Osteoblast (primary cell): ENCODE measurements at regions not wholly inside any gene's neighbourhood (a gene's known extent, or its start where the extent isn't known, plus 50 kb on each side); places are given as distances from the start of the nearest gene placed in this dataset.

Experiments
- DNase-seq: peaks from one replicate; pipeline ENCODE4 v3.0.0; 2011; ENCODE audit warnings: low spot score, mixed read lengths; ENCODE audit not compliant: insufficient read length; ENCODE audit errors: missing footprints
- H2AFZ ChIP-seq: 2 replicates; pipeline ENCODE4 v1.6.0; 2011; ENCODE audit warnings: mild to moderate bottlenecking, low read length
- H3K27ac ChIP-seq: 2 replicates; pipeline ENCODE4 v1.5.1; 2011; ENCODE audit warnings: mild to moderate bottlenecking, low read depth, low read length, moderate library complexity
- H3K27me3 ChIP-seq: 2 replicates; pipeline ENCODE4 v1.6.0; 2012; ENCODE audit warnings: mild to moderate bottlenecking, control low read depth, inconsistent platforms, low read length, moderate library complexity; ENCODE audit not compliant: insufficient read depth
- H3K36me3 ChIP-seq: 2 replicates; pipeline ENCODE4 v1.5.1; 2011; ENCODE audit warnings: mild to moderate bottlenecking, low read length, control low read depth, moderate library complexity; ENCODE audit not compliant: insufficient read depth
- H3K4me1 ChIP-seq: 2 replicates; pipeline ENCODE4 v1.5.1; 2011; ENCODE audit warnings: mild to moderate bottlenecking, low read length, control low read depth, moderate library complexity; ENCODE audit not compliant: insufficient read depth
- H3K4me2 ChIP-seq: 2 replicates; pipeline ENCODE4 v1.6.0; 2011; ENCODE audit warnings: mild to moderate bottlenecking, low read length; ENCODE audit not compliant: insufficient read depth
- H3K4me3 ChIP-seq: fragments of 200-600 bp; sonication (generic); 3 replicates; pipeline ENCODE4 v1.5.1; 2012; ENCODE audit warnings: mild to moderate bottlenecking, low read length, inconsistent platforms; ENCODE audit not compliant: insufficient read depth
- H3K79me2 ChIP-seq: 2 replicates; pipeline ENCODE4 v1.6.0; 2012; ENCODE audit warnings: mild to moderate bottlenecking, low read length, control low read depth, inconsistent platforms; ENCODE audit not compliant: insufficient read depth
- H3K9me3 ChIP-seq: 2 replicates; pipeline ENCODE4 v1.5.1; 2011; ENCODE audit warnings: low read depth, low read length, control low read depth
- H4K20me1 ChIP-seq: 2 replicates; pipeline ENCODE4 v1.6.0; 2012; ENCODE audit warnings: mild to moderate bottlenecking, low read length, control low read depth; ENCODE audit not compliant: insufficient read depth
- TF ChIP-seq, protein P1 (sequence below): IDR thresholded peaks from 2 replicates; pipeline ENCODE4 v1.5.1; 2011; ENCODE audit warnings: mild to moderate bottlenecking, low read depth, low read length, moderate library complexity; ENCODE audit errors: extremely low read depth

DNA sequence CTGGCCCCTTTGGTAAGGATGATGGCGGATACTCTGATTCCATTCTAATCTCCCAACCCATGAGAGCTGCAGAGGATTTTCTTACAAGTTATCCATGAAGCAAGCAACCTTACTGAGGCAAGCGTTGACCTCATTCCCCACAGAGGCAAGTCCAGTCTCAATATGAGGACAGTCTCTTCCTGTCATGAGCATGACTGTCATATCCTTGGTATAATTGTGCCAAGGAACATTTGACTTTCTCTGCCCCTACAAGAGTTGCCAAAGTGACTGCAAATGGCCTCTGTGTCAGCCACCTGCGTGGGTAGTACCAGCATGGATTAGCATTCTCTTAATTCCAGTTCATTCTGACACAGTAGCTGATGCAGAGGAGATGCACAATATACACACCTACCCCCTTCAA, 71.2 kb upstream of the TMEM158 start:
- H3K4me3 ChIP-seq = no peak overlapping the region
- H3K4me2 ChIP-seq = no peak overlapping the region
- H2AFZ ChIP-seq = no peak overlapping the region
- H3K4me1 ChIP-seq = no peaks in the 10 kb centered on the region
- H3K27ac ChIP-seq = no peak overlapping the region
- H3K79me2 ChIP-seq = no peaks in the 10 kb centered on the region
- H3K9me3 ChIP-seq = no peaks in the 10 kb centered on the region
- H3K27me3 ChIP-seq = peaks cover 33% of the 10 kb centered on the region
- TF ChIP-seq, protein P1, sequence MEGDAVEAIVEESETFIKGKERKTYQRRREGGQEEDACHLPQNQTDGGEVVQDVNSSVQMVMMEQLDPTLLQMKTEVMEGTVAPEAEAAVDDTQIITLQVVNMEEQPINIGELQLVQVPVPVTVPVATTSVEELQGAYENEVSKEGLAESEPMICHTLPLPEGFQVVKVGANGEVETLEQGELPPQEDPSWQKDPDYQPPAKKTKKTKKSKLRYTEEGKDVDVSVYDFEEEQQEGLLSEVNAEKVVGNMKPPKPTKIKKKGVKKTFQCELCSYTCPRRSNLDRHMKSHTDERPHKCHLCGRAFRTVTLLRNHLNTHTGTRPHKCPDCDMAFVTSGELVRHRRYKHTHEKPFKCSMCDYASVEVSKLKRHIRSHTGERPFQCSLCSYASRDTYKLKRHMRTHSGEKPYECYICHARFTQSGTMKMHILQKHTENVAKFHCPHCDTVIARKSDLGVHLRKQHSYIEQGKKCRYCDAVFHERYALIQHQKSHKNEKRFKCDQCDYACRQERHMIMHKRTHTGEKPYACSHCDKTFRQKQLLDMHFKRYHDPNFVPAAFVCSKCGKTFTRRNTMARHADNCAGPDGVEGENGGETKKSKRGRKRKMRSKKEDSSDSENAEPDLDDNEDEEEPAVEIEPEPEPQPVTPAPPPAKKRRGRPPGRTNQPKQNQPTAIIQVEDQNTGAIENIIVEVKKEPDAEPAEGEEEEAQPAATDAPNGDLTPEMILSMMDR = no peak
- DNase-seq = no peak
- H4K20me1 ChIP-seq = no peaks in the 10 kb centered on the region
- H3K36me3 ChIP-seq = no peaks in the 10 kb centered on the region

DNA sequence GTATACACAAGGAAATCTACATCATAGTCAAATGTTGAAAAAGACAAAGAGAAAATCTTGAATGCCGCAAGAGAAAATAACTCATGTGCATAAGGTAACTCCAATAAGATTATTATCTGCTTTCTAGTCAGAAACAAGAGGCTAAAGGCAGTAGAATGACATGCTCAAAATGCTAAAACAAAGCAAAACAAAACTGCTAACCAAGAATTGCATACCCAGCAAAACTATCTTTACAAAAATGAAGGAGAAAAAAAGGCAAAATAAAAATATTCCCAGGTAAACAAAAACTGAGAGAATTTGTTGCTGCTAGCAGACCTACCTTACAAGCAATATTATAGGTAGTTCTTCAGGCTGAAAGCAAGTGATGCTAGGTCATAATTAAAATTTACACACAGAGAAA, 76.4 kb upstream of the TMEM158 start:
- peaks cover 23% of the 10 kb centered on the region for H3K27me3 ChIP-seq
- no peaks in the 10 kb centered on the region for H3K79me2 ChIP-seq
- DNase-seq = no peak
- no peak overlapping the region for H2AFZ ChIP-seq
- no peak overlapping the region for H3K4me2 ChIP-seq
- H3K36me3 ChIP-seq = no peaks in the 10 kb centered on the region
- no peaks in the 10 kb centered on the region for H3K4me1 ChIP-seq
- no peak overlapping the region for H3K4me3 ChIP-seq
- TF ChIP-seq, protein P1 = no peak
- no peaks in the 10 kb centered on the region for H3K9me3 ChIP-seq
- no peaks in the 10 kb centered on the region for H4K20me1 ChIP-seq
- no peak overlapping the region for H3K27ac ChIP-seq

DNA sequence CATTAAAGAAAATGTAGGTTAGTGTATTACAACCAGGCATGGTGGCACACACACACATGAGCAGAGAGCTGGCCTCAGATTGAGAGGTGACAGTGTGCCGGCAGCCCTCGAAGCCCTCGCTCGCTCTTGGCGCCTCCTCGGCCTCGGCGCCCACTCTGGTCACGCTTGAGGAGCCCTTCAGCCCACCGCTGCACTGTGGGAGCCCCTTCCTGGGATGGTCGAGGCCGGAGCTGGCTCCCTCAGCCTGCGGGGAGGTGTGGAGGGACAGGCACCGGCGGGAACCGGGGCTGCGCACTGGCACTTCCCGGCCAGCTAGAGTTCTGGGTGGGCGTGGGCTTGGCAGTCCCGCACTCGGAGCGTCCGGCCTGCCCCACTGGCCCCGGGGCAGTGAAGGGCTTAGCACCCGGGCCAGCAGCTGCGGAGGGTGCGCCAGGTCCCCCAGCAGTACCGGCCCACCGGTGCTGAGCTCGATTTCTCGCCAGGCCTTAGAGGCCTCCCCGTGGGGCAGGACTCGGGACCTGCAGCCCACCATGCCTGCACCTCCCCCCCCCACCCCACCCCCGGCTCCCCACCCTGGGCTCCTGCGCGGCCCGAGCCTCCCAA, 80.4 kb upstream of the TMEM158 start:
- Histone ChIP-seq H3K27me3 (peaks cover 18% of the 10 kb centered on the region), H3K4me3 (no peak overlapping the region), H3K27ac (no peak overlapping the region), H3K9me3 (no peaks in the 10 kb centered on the region), H2AFZ (no peak overlapping the region), H3K4me1 (no peaks in the 10 kb centered on the region), H3K36me3 (no peaks in the 10 kb centered on the region), H3K79me2 (no peaks in the 10 kb centered on the region), H4K20me1 (no peaks in the 10 kb centered on the region), H3K4me2 (no peak overlapping the region)
- no peak for DNase-seq
- TF ChIP-seq, protein P1 = no peak

DNA sequence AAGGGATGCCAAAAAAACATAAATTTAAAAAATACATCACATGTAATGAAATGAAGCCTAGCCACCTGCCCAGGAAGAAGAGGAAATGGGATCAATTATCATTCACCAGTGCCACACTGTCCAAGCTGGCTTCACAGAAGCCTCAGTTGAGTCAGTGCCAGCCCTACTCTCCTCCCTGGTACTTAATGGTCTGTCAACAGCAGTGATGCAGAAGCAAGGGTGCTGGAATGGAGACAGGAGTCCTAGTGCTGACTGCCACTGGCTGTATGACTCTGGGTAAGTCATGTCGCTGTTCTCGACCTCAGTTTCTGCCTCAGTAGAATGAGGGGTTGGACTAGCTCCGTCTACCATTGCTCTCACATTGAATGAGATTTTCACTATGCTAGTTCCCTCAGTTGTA, 78.5 kb upstream of the LARS2 start:
- no peaks in the 10 kb centered on the region for H3K9me3 ChIP-seq
- no peak overlapping the region for H2AFZ ChIP-seq
- no peak for DNase-seq
- no peaks in the 10 kb centered on the region for H3K4me1 ChIP-seq
- H3K4me3 ChIP-seq = no peak overlapping the region
- no peak overlapping the region for H3K4me2 ChIP-seq
- H3K27ac ChIP-seq = no peak overlapping the region
- no peaks in the 10 kb centered on the region for H3K36me3 ChIP-seq
- H3K27me3 ChIP-seq = peaks cover 41% of the 10 kb centered on the region
- H4K20me1 ChIP-seq = no peaks in the 10 kb centered on the region
- TF ChIP-seq, protein P1 = no peak
- H3K79me2 ChIP-seq = no peaks in the 10 kb centered on the region
